Vagina (tissue), 2 donors: ENCODE measurements at regions not wholly inside any gene's neighbourhood (a gene's known extent, or its start where the extent isn't known, plus 50 kb on each side); places are given as distances from the start of the nearest gene placed in this dataset.

Source experiments
- DNase-seq, 2 donors: peaks; one replicate each; pipeline ENCODE4 v3.0.0-alpha.2; 2017; ENCODE audit errors: extremely low spot score in 2 of 2
- H3K27ac ChIP-seq: fragments of 200-600 bp; sonication (generic); one replicate; pipeline ENCODE4 v1.5.1; 2019
- H3K27me3 ChIP-seq: fragments of 200-600 bp; sonication (generic); one replicate; pipeline ENCODE4 v1.5.1; 2019
- H3K36me3 ChIP-seq, 2 donors: fragments of 200-600 bp; sonication (generic); one replicate each; pipeline ENCODE4 v1.5.1; 2017 to 2019
- H3K4me1 ChIP-seq: fragments of 200-600 bp; sonication (generic); one replicate; pipeline ENCODE4 v1.5.1; 2019
- H3K4me3 ChIP-seq, 2 donors: fragments of 200-600 bp; sonication (generic); 1 replicate in 1 of 2; 2 replicates in 1 of 2; pipeline ENCODE4 v1.5.1; 2016 to 2019
- H3K9me3 ChIP-seq: fragments of 200-600 bp; sonication (generic); one replicate; pipeline ENCODE4 v1.5.1; 2019
- CTCF ChIP-seq, 3 experiments: fragments of 450-650 bp in 2 of 3; fragments of 200-600 bp in 1 of 3; sonication (generic) in 1 of 3; IDR thresholded peaks; one replicate each; pipeline ENCODE4 v1.5.1; 2017 to 2019; ENCODE audit warnings: antibody characterized with exemption in 3 of 3, mild to moderate bottlenecking in 2 of 3, moderate library complexity in 2 of 3
- POLR2A ChIP-seq, 2 donors: fragments of 450-650 bp; IDR thresholded peaks; one replicate each; pipeline ENCODE4 v1.6.1; 2017; ENCODE audit warnings: antibody characterized with exemption in 2 of 2, mild to moderate bottlenecking in 2 of 2, moderate library complexity in 2 of 2
- POLR2AphosphoS5 ChIP-seq, 2 donors: sonication (generic); formaldehyde crosslinking; IDR thresholded peaks; one replicate each; pipeline ENCODE4 v1.9.0; 2017; ENCODE audit warnings: antibody characterized with exemption in 2 of 2, mild to moderate bottlenecking in 2 of 2, low read depth in 1 of 2; ENCODE audit not compliant: insufficient read depth in 1 of 2
- intact Hi-C: fragments of 100-400 bp; cut with DNase I; formaldehyde crosslinking; loops from one replicate; pipeline ENCODE4 v1.15.1; 2023

GRCh38 chr14:44756554-44756953, 205.2 kb downstream of the KLHL28 start:
- intact Hi-C loops, result no loop called here
- no peak for TF ChIP-seq POLR2AphosphoS5 (IDR thresholded peaks at IDR 0.05; ENCODE audit: insufficient read depth in 1 of 2, low read depth in 1 of 2)
- TF ChIP-seq POLR2A (IDR thresholded peaks at IDR 0.05), result no peak
- TF ChIP-seq CTCF (IDR thresholded peaks at IDR 0.05), result no peak
- no peaks in the 10 kb centered on the region for H3K9me3 ChIP-seq
- no peaks in the 10 kb centered on the region for H3K4me1 ChIP-seq
- no peaks in the 10 kb centered on the region for H3K27me3 ChIP-seq
- DNase-seq, result no peak
- no peak overlapping the region for H3K27ac ChIP-seq
- no peak overlapping the region for H3K4me3 ChIP-seq
- H3K36me3 ChIP-seq, result no peaks in the 10 kb centered on the region

GRCh38 chr14:44745371-44745770, 216.4 kb downstream of the KLHL28 start:
- intact Hi-C loops, result no loop called here
- DNase-seq, result no peak
- Histone ChIP-seq H3K4me1 (no peaks in the 10 kb centered on the region), H3K9me3 (no peaks in the 10 kb centered on the region), H3K27ac (no peak overlapping the region), H3K27me3 (no peaks in the 10 kb centered on the region), H3K36me3 (no peaks in the 10 kb centered on the region), H3K4me3 (no peak overlapping the region)
- TF ChIP-seq CTCF (IDR thresholded peaks at IDR 0.05) (no peak), POLR2A (IDR thresholded peaks at IDR 0.05) (no peak), POLR2AphosphoS5 (IDR thresholded peaks at IDR 0.05; ENCODE audit: insufficient read depth in 1 of 2, low read depth in 1 of 2) (no peak)

GRCh38 chr14:44742202-44742601, 219.5 kb downstream of the KLHL28 start:
- no peaks in the 10 kb centered on the region for H3K4me1 ChIP-seq
- intact Hi-C loops, result no loop called here
- TF ChIP-seq POLR2AphosphoS5 (IDR thresholded peaks at IDR 0.05; ENCODE audit: insufficient read depth in 1 of 2, low read depth in 1 of 2) (no peak), POLR2A (IDR thresholded peaks at IDR 0.05) (no peak), CTCF (IDR thresholded peaks at IDR 0.05) (no peak)
- no peak overlapping the region for H3K4me3 ChIP-seq
- no peak overlapping the region for H3K27ac ChIP-seq
- H3K36me3 ChIP-seq, result no peaks in the 10 kb centered on the region
- no peak for DNase-seq
- H3K9me3 ChIP-seq, result no peaks in the 10 kb centered on the region
- no peaks in the 10 kb centered on the region for H3K27me3 ChIP-seq

- no peak overlapping the region for H3K27ac ChIP-seq
- intact Hi-C loops, result no loop called here
- H3K4me1 ChIP-seq, result no peaks in the 10 kb centered on the region
- TF ChIP-seq POLR2AphosphoS5 (IDR thresholded peaks at IDR 0.05; ENCODE audit: insufficient read depth in 1 of 2, low read depth in 1 of 2), result no peak
- TF ChIP-seq POLR2A (IDR thresholded peaks at IDR 0.05), result no peak
- no peak for TF ChIP-seq CTCF (IDR thresholded peaks at IDR 0.05)
- no peak overlapping the region for H3K4me3 ChIP-seq
- H3K36me3 ChIP-seq, result no peaks in the 10 kb centered on the region
- H3K9me3 ChIP-seq, result no peaks in the 10 kb centered on the region
- H3K27me3 ChIP-seq, result no peaks in the 10 kb centered on the region
- no peak for DNase-seq
Observed at GRCh38 chr14:44741431-44741830, 220.3 kb downstream of the KLHL28 start.

GRCh38 chr14:44736326-44736725, 225.4 kb downstream of the KLHL28 start:
- DNase-seq, result no peak
- H3K27me3 ChIP-seq, result no peaks in the 10 kb centered on the region
- no peak overlapping the region for H3K27ac ChIP-seq
- intact Hi-C loops, result no loop called here
- H3K9me3 ChIP-seq, result no peaks in the 10 kb centered on the region
- H3K4me3 ChIP-seq, result no peak overlapping the region
- no peaks in the 10 kb centered on the region for H3K36me3 ChIP-seq
- TF ChIP-seq POLR2AphosphoS5 (IDR thresholded peaks at IDR 0.05; ENCODE audit: insufficient read depth in 1 of 2, low read depth in 1 of 2) (no peak), POLR2A (IDR thresholded peaks at IDR 0.05) (no peak), CTCF (IDR thresholded peaks at IDR 0.05) (no peak)
- H3K4me1 ChIP-seq, result no peaks in the 10 kb centered on the region
